ENCODE measurements at regions not wholly inside any gene's neighbourhood (a gene's known extent, or its start where the extent isn't known, plus 50 kb on each side); places are given as distances from the start of the nearest gene placed in this dataset.

- TF ChIP-seq MAX (IDR thresholded peaks at IDR 0.05) (no peak), POLR2AphosphoS5 (IDR thresholded peaks at IDR 0.05; ENCODE audit: low read depth, low read length) (no peak), CTCF (IDR thresholded peaks at IDR 0.05; ENCODE audit: control extremely low read depth in 1 of 3, insufficient read depth in 1 of 3, low read depth in 1 of 3, low read length in 3 of 3) (no peak)
These were observed 271.5 kb downstream of the TRIB2 start for GRCh38 chr2:12988279-12988678.

Data from H1 (cell line).